Putamen (tissue), 1 donor: ENCODE measurements at regions not wholly inside any gene's neighbourhood (a gene's known extent, or its start where the extent isn't known, plus 50 kb on each side); places are given as distances from the start of the nearest gene placed in this dataset.
"Not testable (repeated sequence)": the region's sequence is repeated elsewhere in the genome, so short reads cannot be mapped to it uniquely, and the experiment has no call there.

Experiments used
- DNase-seq: peaks from one replicate; pipeline ENCODE4 v3.0.0-alpha.2; 2016; ENCODE audit warnings: low spot score

DNA sequence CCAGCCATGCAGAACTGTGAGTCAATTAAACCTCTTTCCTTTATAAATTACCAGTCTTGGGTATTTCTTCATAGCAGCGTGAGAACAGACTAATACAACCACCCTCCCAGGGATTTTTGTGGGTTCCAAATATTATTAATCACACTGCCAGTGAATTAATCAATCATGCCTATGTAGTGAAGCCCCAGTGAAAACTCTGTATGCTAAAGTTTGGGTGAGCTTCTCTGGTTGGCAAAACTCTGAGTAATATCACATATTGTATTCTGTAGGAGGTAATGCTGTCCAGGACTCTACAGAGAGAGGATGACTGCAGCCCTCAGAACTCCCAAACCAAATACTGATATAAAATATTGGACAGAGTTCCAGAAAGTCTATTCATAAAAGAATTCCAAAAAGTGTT, 216.9 kb downstream of the RPAP3 start:
- no peak for DNase-seq

DNA sequence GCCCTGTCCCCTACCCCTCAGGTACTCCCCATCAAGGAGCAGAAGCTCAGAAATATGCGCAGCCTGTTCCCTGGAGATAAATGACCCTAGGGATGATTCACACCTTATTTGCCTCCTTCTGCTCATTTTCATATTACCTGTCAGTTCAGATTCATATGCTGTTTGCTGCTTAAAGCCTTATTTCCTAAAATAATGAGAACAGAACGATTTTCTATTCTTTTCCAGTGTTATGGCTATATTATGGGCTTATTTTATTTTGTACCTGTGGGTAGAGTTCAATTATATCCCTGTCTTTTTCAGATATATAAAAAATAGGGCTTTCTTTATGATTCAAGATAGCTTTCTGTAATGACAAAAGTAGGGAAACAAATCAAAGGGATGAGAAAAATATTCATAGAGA, 224.8 kb downstream of the RPAP3 start:
- no peak for DNase-seq

DNA sequence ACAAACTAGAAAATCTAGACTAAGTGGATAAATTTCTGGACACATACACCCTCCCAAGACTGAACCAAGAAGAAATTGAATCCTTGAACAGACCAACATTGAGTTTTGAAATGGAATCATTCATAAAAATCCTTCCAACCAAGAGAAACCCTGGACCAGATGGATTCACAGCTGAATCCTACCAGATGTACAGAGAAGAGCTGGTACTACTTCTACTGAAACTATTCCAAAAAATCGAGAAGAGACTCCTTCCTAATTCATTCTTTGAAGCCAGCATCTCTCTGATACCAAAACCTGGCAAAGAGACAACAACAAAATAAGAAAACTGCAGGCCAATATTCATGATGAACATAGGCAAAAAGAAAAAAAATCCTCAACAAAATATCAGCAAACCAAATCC, 227.4 kb downstream of the RPAP3 start:
- no peak for DNase-seq

DNA sequence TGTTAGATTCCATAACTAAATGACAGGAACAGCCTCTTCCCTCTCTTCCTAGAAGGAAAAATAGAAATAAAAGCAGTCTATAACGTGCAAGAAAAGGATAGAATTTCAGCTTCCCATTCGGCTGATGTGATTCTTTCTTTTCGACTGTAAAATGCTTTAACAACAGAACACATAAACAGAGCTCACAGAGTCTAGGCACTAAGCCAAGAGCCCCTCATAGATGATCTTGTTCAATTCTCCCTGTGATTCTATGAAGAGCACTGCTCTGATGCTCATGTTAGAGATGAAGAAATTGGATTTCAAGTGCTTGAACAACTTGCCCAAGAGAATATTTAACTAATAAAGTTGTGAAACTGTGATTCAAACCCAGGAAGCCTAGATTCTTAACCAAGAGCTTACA, 232.7 kb downstream of the RPAP3 start:
- no peak for DNase-seq

DNA sequence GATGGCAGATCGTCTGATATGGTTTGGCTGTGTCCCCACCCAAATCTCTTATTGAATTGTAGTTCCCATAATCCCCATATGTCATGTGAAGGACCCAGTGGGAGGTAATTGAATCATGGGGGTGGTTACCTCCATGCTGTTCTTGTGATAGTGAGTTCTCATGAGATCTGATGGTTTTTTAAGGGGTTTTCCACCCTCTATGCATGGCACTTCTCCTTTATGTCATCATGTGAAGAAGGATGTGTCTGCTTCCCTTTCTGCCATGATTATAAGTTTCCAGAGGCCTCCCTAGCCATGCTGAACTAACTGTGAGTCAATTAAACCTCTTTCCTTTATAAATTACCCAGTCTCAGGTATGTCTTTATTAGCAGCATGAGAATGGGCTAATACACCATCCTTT, 235.5 kb downstream of the RPAP3 start:
- not testable (repeated sequence) for DNase-seq

DNA sequence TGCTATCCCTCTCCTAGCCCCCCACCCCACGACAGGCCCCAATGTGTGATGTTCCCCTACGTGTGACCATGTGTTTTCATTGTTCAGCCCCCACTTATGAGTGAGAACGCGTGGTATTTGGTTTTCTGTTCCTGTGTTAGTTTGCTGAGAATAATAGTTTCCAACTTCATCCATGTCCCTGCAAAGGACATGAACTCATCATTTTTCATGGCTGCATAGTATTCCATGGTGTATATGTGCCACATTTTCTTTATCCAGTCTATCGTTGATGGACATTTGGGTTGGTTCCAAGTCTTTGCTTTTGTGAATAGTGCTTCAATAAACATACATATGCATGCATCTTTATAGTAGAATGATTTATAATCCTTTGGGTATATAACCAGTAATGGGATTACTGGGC, 241.9 kb downstream of the RPAP3 start:
- DNase-seq: not testable (repeated sequence)

DNA sequence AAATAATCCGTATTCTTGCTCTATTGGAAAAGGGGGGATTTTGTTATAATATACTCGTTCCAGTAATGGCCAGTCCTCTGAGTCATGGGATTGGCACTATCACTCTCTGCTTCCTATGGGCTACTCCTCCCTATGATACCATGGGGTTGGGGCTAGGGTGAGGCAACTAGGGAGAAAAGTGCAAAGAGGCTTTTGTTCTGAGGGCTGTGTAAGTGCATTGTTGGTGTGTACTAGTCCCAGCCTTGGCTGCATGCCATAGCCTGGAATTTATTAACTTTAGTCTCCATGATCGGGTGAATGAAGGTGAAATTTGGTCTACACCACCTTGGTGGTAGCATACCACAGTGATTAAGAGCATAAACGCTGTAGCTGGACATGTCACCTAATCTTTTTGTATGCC, 247.6 kb downstream of the RPAP3 start:
- DNase-seq: no peak

DNA sequence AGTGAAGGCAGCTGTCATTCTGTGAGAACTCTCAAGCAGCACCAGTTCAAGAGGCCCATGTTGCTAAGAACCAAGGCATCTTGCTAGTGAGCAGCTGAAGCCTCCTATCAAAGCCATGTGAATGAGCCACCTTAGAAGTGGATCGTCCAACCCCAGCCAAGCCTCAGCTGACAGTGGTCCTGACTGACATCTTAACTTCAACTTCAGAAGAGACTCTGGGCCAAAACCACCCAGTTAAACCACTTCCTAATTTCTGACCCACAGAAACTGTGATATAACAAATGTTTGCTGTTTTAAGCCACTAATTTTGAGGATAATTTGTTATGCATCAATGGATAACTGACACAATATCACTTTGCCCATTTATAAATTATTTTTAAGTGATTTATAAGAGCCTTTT, 256.0 kb downstream of the RPAP3 start:
- no peak for DNase-seq

DNA sequence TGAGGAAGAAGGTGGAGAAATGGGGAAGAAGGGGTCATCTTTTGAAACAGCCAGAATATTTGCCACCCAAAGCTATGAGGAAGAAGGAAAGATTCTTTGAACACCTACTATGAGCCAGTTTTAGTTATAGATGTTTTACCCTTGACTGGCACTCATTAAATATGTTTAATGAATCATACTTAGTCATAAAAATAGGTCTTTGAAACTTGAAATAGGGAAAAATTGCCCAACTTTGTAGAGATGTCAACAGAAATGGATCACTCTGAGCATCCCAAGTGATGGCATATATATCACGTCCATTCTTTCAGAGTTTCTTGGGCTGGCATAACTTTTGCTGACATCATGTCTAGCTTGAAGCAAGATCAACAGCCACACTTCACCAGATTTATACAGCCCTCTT, 263.5 kb downstream of the RPAP3 start:
- no peak for DNase-seq

DNA sequence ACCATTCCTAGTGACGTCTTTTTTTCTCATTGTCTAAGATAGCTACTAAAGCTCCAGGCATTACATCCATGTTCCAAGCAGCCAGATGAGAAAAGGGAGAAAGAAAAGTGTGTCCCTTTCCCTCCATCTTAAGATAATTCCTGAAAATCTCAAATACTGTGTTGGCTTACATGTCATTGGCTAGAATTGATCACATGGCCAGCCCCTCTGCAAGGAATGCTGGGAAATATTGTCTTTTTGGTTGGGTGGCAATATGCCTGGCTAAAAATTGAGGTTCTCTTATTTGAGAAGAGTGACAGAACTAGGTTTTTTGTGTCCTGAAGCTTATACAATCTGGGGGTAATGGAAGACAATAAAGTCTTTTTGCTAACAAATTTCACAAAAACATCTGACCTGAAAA, 264.3 kb downstream of the RPAP3 start:
- DNase-seq: no peak

DNA sequence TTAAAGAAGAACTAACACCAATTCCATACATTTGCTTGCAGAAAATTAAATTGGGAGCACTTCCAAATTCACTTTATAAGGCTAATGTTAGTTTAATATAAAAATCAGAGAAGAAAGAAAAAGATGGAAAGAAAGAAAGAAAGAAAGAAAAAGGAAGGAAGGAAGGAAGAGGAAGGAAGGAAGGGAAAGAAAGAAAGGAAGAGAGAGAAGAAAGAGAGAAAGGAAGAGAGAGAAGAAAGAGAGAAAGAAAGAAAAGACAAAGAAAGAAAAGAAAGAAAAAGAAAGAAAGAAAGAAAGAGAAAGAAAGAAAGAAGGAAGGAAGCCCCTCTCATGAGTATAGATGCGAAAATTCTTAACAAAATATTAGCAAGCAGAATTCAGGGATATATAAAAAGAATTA, 267.7 kb downstream of the RPAP3 start:
- no peak for DNase-seq

DNA sequence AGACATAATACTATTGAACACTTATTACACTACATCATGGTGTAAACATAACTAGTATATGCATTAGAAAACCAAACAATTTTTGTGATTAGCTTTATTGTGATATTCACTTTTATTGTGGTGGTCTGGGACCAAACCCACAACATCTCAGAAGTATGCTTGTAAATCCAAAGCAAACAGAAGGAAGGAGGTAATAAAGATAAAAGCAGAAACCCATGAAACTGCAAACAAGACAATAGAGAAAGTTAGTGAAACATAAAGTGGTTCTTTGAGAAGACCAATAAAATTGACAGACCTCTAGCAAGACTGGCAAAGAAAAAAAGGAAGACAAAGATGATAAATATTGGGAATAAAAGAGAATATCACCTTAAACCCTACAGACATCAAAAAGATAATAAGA, 268.3 kb downstream of the RPAP3 start:
- DNase-seq: no peak

DNA sequence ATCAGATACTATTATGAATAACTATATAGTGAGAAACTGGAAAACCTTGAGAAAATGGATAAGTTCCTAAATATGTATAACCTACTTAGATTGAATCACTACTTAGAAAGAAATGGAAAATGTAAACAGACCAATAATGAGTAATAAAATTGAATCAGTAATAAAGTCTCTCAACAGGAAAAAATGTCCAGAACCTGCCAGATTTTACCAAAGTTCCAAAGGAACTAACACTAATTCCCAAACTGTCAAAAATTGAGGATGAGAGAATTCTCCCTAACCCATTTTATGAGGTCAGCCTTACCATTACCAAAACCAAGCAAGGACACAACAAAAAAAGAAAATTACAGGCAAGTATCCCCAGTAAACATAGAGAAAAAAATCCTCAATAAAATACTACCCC, 272.0 kb downstream of the RPAP3 start:
- no peak for DNase-seq

DNA sequence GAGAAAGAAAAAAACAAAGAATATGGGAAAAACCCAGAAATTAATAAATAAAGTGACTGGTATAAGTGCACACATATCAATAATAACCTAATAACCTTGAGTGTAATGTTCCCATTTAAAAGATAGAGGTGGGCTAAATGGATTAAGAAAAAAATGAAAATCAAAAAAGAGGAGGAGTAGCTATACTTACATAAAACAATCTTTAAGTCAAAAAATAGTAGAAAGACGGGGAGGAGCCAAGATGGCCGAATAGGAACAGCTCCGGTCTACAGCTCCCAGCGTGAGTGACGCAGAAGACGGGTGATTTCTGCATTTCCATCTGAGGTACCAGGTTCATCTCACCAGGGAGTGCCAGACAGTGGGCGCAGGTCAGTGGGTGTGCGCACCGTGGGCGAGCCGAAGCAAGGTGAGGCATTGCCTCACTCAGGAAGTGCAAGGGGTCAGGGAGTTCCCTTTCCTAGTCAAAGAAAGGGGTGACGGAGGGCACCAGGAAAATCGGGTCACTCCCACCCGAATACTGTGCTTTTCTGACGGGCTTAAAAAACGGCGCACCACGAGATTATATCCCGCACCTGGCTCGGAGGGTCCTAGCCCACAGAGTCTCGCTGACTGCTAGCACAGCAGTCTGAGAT, 279.0 kb downstream of the RPAP3 start:
- not testable (repeated sequence) for DNase-seq

DNA sequence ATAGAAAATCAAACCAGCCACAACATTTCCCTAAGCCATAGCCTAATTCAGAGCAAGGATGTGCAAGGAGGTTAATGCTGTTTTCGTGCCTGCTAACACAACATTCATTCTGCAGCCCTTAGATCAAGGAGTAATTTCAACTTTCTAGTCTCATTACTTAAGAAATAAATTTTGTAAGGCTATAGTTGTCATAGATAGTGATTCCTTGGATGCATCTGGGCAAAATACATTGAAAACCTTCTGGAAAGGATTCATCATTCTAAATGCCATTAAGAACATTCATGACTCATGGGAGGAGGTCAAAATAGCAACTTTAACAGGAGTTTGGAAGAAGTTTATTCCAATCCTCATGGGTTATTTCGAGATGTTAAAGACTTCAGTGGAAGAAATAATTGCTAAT, 283.2 kb downstream of the RPAP3 start:
- no peak for DNase-seq

DNA sequence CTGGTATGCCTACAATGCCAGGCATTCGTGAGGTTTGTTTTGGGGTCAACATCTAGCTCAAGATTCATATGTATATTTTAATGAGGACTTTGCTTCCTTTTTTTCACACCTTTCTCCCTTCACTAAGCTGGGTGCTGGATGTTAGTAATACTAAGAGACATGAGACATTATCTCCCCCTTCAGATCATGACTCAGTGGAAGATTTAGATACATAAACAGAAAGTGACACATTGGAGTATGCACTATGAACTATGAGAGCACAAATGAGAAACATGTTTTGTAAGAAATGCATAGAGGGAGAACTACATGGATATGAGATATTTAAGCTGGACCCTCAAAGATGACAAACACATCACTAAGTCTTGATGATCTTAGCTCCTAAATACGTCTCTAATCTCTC, 286.3 kb downstream of the RPAP3 start:
- DNase-seq: no peak

DNA sequence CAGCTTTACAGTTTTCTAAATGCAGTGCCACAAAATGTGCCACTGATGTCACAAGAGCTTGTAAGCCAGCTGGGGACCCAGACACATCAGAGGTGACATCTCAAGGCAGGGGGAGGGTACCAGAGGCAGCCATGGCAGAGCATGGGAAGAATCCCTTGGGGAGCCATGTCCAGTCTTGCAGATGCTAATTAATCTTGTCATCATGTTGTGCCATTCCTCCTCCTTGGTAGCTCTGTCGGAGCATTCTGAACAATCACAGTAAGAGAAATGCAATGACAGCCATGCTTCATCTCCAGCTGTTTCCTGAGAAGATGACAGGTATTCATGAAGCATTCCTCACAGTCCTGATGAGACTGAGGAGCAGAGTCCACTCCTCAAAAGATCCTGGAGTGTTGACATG, 287.9 kb downstream of the RPAP3 start:
- no peak for DNase-seq

DNA sequence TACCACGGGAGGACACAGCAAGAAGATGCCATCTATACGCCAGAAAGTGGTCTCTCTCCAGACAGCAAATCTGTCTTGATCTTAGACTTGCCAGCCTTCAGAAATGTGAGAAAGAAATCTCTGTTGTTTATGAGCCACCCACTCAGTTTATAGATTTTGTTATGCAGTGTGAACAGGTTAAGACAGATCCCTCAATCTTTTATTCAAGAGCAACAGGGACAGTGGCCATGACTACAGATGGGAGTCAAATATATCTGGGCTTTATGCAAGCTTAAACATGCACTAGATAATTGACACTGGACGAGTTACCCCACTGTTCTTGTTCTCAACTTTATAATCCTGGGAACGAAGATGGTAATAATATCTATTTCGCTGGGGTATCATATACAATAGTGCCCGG, 288.7 kb downstream of the RPAP3 start:
- DNase-seq: no peak

DNA sequence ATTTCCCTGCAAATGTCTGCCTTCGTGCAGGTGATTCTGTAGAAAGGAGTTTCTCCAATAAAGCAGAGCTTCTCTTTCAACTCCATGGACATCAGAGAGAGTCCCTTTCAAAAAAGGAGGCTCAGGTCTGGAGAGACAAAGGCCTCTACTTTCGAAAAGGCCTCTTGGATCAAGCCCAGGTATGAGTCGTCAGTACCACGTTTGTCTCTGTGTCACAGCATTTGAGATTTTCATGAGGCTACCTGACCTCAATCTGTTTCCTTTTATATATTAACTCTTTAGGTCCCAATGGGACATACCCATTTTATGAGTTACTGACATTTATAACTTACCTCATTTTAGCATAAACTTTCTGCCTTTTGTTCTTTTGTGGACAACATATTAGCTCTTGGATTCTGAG, 290.8 kb downstream of the RPAP3 start:
- DNase-seq: no peak

DNA sequence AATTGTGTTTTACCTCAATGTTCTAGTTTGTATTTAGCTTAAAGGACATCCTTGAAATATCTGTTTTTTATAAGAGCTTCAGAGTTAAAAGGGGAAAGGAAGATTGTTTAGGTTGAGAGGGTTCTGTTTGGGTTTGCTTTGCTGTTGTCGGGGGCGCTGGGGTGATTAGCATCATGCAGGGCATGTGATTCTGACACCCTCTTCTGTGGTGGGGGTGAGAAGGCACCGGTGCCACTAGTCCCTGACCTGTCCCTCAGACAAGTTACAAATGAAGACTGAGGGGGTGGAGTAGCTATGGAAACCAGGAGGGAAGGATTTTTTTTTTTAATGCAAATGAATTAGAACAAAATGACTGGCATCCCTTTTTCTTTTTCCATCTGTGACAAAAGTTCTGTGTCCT, 291.3 kb downstream of the RPAP3 start:
- DNase-seq: no peak

DNA sequence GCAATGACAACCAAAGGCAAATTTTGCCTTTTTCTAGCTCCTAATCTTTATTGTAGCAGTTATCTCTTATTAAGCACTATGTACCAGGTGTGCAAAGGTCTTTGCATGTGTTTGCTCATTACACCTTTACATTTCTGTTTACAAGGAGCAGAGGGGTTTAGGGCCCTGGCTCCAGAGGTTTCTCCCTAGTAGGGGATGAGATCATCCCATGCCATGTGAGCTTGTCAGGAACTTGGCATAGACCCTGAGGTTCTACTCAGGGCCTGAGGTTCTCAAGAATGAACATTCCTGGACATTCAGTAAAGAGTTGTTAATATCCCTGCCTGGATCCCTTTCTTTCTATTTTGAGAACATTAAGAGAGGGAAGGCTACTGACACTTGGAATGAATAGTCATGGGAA, 292.0 kb downstream of the RPAP3 start:
- no peak for DNase-seq

DNA sequence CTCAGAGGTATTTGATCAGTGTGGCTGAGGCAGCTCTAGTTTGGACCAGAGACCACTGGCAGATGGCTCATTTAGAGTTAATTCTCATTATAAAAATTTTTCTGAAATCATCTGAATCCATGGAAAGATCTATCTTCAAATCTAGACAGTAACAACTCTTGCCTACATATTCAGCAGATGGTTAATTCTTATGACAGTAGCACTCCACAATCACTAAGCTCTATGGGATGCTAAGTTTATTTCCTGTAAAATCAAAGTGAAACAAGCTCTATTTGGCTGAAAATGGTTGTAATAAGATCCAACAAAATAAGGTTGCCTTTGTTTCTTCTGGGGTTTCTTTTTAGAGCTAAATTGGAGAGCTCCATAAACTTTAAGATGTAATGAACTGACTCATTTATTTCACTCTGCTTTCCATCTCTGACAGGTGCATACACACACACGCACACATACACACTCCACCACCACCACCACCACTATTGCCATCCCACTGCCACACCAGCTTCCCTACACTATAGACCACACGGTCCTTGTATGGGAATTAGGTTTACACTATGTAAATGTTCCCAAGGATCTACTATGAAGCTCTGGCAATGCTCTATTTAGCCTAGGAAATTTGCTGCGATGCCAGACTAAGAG, 293.1 kb downstream of the RPAP3 start:
- no peak for DNase-seq

DNA sequence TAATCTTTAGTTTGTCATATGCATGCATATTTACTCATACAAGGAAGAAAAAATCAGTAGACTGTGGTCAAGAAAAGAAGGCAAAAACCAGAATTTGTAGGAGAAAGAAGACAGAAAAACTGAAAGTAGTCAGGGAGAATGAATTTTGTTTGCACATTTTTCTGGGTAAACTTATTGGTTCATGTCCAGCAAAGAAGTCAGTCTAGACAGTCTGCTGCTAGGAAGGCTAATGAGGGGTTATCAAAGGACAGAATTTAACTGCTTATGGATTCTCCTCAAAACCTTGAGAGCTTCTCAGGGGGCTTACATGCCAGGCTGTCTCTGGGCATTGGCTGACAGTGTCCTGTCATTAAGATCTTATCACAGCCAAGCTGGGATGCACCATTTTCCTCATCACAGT, 293.9 kb downstream of the RPAP3 start:
- DNase-seq: no peak

DNA sequence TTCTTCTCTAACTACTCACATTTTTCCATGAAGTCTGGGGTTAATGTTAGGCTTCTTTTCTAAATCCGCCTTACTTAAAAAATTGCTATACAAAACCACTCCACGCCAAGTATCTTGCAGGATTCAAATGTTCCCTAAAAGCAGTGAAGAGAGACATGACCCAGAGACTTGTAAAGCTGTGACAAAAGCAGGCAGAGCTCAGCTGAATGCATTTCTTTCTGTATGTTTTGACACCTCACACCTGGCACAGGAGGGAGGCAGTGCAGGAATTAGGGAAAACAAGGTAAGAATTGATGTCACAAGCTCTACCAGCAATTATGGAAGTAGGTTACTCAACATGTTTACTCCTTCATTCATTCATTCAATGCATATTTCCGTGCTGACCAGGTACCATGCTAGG, 295.0 kb downstream of the RPAP3 start:
- peak; percentile 30 for DNase-seq
